HCT116 (cell line): ENCODE measurements at regions not wholly inside any gene's neighbourhood (a gene's known extent, or its start where the extent isn't known, plus 50 kb on each side); places are given as distances from the start of the nearest gene placed in this dataset.

Source experiments
- CEBPB ChIP-seq: IDR thresholded peaks from 2 replicates; pipeline ENCODE4 v1.6.1; 2012; ENCODE audit warnings: low read depth
- EZH2 ChIP-seq: fragments of 200-600 bp; sonication (generic); IDR thresholded peaks from 2 replicates; pipeline ENCODE4 v1.6.1; 2017; ENCODE audit warnings: antibody characterized with exemption, mixed run types
- POLR2A ChIP-seq: IDR thresholded peaks from 2 replicates; pipeline ENCODE4 v1.7.0; 2011; ENCODE audit warnings: borderline replicate concordance; ENCODE audit not compliant: insufficient read depth, insufficient read length; ENCODE audit errors: extremely low read depth
- POLR2AphosphoS5 ChIP-seq: IDR thresholded peaks from 2 replicates; pipeline ENCODE4 v1.6.1; 2011; ENCODE audit warnings: mild to moderate bottlenecking, low read depth, low read length, moderate library complexity
- SIN3A ChIP-seq: IDR thresholded peaks from 2 replicates; pipeline ENCODE4 v1.6.1; 2012; ENCODE audit warnings: low read depth
- SP1 ChIP-seq: IDR thresholded peaks from 2 replicates; pipeline ENCODE4 v1.6.1; 2012; ENCODE audit warnings: low read depth
- TF ChIP-seq, protein P1 (sequence below): IDR thresholded peaks from 2 replicates; pipeline ENCODE4 v1.6.1; 2012
- TF ChIP-seq, protein P2 (sequence below), 3 experiments: fragments of 200-600 bp in 1 of 3; sonication (generic) in 1 of 3; IDR thresholded peaks in 2 of 3; conservative IDR thresholded peaks in 1 of 3; 2 replicates each; pipeline ENCODE4 v1.5.1; 2012 to 2017; ENCODE audit warnings: low read depth in 2 of 3, low read length in 2 of 3, antibody characterized with exemption in 1 of 3, borderline replicate concordance in 1 of 3, control low read depth in 1 of 3, mild to moderate bottlenecking in 1 of 3, mixed read lengths in 1 of 3, mixed run types in 1 of 3, moderate library complexity in 1 of 3; ENCODE audit not compliant: insufficient read depth in 1 of 3
- TF ChIP-seq, protein P3 (sequence below): IDR thresholded peaks from 2 replicates; pipeline ENCODE4 v1.6.1; 2012; ENCODE audit warnings: low read depth

DNA sequence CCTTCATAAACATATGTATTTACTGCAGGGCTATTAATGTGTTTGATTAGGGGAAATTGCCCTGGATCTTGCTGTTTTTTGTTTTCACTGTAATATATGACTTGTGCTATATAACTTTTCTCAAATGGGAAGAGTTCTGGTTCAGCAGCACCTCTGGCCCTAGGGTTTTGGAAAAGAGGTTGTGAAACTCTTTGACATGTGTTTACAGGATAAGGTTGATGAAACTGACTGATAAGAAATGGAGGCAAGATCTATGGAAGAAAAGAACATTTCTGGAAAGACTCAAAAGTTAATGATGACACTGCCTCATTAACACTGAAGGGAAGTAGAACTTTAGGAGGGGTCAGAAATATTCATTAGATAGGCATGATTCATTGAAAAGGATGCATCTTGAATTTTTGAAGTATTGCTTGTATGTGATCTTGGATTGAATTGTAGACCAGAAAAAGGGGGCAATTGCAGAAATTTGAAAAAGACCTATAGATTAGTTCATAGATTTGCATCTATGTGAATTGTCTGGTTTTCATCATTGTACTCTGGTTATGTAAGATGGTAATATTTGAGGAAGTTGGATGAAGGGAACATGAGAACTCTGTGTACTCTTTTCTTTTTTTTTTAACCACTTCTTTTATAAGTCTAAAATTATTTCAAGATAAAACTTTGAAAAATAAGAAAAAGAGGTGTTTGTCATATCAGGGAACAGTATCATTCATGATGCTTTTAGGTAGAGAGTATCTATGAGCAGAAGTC lies 54.0 kb downstream of the UTRN start:
- TF ChIP-seq, protein P1, sequence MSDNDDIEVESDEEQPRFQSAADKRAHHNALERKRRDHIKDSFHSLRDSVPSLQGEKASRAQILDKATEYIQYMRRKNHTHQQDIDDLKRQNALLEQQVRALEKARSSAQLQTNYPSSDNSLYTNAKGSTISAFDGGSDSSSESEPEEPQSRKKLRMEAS, result no peak
- TF ChIP-seq POLR2A, result no peak
- TF ChIP-seq EZH2, result no peak
- TF ChIP-seq POLR2AphosphoS5, result no peak
- no peak for TF ChIP-seq SIN3A
- TF ChIP-seq, protein P2, sequence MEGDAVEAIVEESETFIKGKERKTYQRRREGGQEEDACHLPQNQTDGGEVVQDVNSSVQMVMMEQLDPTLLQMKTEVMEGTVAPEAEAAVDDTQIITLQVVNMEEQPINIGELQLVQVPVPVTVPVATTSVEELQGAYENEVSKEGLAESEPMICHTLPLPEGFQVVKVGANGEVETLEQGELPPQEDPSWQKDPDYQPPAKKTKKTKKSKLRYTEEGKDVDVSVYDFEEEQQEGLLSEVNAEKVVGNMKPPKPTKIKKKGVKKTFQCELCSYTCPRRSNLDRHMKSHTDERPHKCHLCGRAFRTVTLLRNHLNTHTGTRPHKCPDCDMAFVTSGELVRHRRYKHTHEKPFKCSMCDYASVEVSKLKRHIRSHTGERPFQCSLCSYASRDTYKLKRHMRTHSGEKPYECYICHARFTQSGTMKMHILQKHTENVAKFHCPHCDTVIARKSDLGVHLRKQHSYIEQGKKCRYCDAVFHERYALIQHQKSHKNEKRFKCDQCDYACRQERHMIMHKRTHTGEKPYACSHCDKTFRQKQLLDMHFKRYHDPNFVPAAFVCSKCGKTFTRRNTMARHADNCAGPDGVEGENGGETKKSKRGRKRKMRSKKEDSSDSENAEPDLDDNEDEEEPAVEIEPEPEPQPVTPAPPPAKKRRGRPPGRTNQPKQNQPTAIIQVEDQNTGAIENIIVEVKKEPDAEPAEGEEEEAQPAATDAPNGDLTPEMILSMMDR (IDR thresholded peaks at IDR 0.05 in 2 of 3, conservative IDR thresholded peaks at IDR 0.05 in 1 of 3; ENCODE audit: borderline replicate concordance in 1 of 3, insufficient read depth in 1 of 3, low read depth in 2 of 3, low read length in 2 of 3), result no peak
- no peak for TF ChIP-seq CEBPB
- TF ChIP-seq SP1, result no peak
- TF ChIP-seq, protein P3, sequence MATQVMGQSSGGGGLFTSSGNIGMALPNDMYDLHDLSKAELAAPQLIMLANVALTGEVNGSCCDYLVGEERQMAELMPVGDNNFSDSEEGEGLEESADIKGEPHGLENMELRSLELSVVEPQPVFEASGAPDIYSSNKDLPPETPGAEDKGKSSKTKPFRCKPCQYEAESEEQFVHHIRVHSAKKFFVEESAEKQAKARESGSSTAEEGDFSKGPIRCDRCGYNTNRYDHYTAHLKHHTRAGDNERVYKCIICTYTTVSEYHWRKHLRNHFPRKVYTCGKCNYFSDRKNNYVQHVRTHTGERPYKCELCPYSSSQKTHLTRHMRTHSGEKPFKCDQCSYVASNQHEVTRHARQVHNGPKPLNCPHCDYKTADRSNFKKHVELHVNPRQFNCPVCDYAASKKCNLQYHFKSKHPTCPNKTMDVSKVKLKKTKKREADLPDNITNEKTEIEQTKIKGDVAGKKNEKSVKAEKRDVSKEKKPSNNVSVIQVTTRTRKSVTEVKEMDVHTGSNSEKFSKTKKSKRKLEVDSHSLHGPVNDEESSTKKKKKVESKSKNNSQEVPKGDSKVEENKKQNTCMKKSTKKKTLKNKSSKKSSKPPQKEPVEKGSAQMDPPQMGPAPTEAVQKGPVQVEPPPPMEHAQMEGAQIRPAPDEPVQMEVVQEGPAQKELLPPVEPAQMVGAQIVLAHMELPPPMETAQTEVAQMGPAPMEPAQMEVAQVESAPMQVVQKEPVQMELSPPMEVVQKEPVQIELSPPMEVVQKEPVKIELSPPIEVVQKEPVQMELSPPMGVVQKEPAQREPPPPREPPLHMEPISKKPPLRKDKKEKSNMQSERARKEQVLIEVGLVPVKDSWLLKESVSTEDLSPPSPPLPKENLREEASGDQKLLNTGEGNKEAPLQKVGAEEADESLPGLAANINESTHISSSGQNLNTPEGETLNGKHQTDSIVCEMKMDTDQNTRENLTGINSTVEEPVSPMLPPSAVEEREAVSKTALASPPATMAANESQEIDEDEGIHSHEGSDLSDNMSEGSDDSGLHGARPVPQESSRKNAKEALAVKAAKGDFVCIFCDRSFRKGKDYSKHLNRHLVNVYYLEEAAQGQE, result no peak
